Jurkat, Clone E6-1 (cell line): ENCODE measurements at regions not wholly inside any gene's neighbourhood (a gene's known extent, or its start where the extent isn't known, plus 50 kb on each side); places are given as distances from the start of the nearest gene placed in this dataset.
"Not testable (repeated sequence)": the region's sequence is repeated elsewhere in the genome, so short reads cannot be mapped to it uniquely, and the experiment has no call there.

Experiments used
- DNase-seq: peaks from one replicate; pipeline ENCODE4 v3.0.0-alpha.2; 2011; ENCODE audit warnings: low read depth, low spot score
- H3K4me3 ChIP-seq: 2 replicates; pipeline ENCODE4 v1.5.1; 2011; ENCODE audit warnings: mild to moderate bottlenecking, low read length, control low read depth, moderate library complexity

- DNase-seq: peak; percentile 59
- H3K4me3 ChIP-seq: no peak overlapping the region
Observed at GRCh38 chr5:163347671-163348070, 89.7 kb upstream of the CCNG1 start.

DNA sequence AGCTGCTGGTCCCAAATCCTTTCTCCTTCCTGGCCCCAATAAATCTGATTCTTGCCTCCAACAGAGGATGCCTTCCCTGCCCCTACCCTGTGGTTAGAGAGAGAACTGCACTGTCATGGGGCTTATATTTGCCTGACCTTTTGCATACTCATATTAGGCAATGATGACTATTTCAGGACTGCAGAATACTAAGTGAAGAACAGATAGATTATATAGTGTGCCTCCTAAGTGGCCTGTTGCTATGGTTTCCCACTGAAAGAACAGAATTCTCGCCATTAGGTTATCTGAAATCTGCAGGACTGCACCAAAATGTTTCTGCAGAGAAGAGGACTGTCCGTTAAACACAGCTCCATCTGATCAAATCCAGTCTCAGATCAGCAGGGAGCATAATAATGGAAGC lies 87.3 kb upstream of the CCNG1 start:
- no peak overlapping the region for H3K4me3 ChIP-seq
- DNase-seq: no peak

- no peak for DNase-seq
- H3K4me3 ChIP-seq: no peak overlapping the region
Observed at GRCh38 chr5:163352531-163352930, 84.9 kb upstream of the CCNG1 start.

- H3K4me3 ChIP-seq, DNase-seq: not testable (repeated sequence)
Observed at GRCh38 chr5:163355811-163356210, 81.6 kb upstream of the CCNG1 start.

- peak; percentile 8 for DNase-seq
- H3K4me3 ChIP-seq: no peak overlapping the region
Observed at GRCh38 chr5:163357636-163358035, 79.8 kb upstream of the CCNG1 start.

GRCh38 chr5:163360656-163361055 lies 76.7 kb upstream of the CCNG1 start:
- DNase-seq: no peak
- H3K4me3 ChIP-seq: no peak overlapping the region

- H3K4me3 ChIP-seq: no peak overlapping the region
- DNase-seq: no peak
Observed at GRCh38 chr5:163361450-163361849, 75.9 kb upstream of the CCNG1 start.

GRCh38 chr5:163362840-163363371 lies 74.5 kb upstream of the CCNG1 start:
- H3K4me3 ChIP-seq: no peak overlapping the region
- DNase-seq: no peak

DNA sequence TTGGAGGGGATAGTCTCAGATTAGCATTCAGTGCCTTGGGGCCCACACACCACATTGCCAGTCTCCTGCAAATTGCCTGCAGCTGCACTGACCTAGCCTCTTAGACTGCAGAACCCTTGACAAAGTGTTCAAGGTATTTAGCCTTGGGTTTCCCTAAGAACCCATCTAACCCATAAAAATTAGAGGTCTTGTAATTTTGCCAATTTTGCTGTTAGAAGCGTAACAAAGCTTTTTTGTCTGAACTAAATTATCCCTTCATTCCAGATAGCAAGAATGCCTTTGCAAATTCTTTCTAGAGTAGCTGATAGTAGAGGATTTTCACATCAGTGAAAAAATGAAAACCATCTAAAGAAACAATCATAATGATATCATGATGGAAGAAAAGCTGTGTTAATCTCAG lies 74.0 kb upstream of the CCNG1 start:
- DNase-seq: no peak
- no peak overlapping the region for H3K4me3 ChIP-seq

- no peak overlapping the region for H3K4me3 ChIP-seq
- DNase-seq: no peak
Observed at GRCh38 chr5:163366757-163367156, 70.6 kb upstream of the CCNG1 start.

DNA sequence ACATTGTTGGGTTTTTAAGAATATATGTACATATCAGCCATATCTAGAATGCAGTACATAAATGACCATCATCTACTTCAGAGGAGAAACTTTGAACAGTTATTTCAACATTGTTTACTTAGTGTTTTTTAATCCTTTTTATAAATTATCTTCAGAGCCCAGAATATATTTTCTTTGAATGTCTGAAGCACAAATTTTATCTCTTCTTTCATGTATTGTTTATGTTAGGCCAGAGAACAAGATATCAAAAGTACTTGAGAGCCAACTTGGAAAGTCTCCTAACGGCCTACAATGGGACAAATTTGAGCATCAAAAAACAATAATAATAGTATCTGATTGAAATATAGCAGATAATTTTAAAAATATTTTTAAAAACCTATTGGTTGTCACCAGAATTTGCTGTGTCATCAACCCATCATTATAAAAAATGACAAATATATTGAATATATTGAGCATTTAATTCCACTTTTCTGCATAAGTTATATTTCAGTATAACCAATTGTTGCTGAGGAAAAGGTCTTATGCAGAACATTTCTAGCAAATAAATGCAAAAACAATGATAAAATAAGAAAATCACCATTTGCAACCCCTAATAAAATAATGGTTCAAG lies 67.5 kb upstream of the CCNG1 start:
- no peak overlapping the region for H3K4me3 ChIP-seq
- no peak for DNase-seq

- H3K4me3 ChIP-seq: no peak overlapping the region
- no peak for DNase-seq
Observed at GRCh38 chr5:163373436-163374084, 63.8 kb upstream of the CCNG1 start.

DNA sequence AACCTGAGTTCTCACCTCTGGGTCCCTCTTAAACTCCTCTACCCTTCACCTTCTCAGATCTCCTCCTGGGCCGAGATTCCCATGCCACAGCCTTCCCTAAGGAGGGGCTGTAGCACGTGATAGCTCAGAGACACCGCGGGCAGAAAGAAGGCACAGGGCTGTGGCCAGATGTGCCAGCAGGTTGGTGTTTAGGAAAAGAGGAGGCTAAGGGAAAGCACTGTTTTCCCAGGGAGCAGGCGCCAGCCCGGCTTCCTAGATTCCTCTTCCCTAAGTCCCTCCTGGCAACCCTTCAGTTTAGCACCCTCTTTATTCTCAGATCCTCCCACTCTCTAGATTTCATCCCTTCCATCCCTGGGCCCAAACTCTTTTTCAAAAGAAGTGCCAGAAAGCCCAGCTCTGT lies 59.4 kb upstream of the CCNG1 start:
- H3K4me3 ChIP-seq: no peak overlapping the region
- no peak for DNase-seq

GRCh38 chr5:163379298-163380155 lies 57.9 kb upstream of the CCNG1 start:
- DNase-seq: no peak

GRCh38 chr5:163381832-163382231 lies 55.6 kb upstream of the CCNG1 start:
- H3K4me3 ChIP-seq: no peak overlapping the region
- DNase-seq: no peak

More at GRCh38 chr5:163379298-163380155, 57.9 kb upstream of the CCNG1 start:
- no peak overlapping the region for H3K4me3 ChIP-seq

DNA sequence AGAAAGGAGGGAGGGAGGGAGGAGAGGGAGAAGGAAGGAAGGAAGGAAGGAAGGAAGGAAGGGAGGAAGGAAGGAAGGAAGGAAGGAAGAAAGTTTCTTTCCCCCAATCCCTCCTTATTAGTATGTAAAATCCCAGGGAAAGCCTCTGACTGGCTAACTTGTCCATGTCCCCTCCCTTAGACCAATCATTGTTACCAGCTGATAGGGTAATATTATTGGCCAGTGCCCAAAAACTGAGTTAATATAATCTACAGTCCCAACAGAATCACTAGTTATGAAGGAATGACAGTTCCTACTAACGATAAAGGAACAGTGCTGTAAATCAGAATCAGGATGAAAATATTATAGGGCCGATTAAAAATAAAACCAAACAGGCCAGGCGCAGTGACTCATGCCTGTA lies 53.6 kb upstream of the CCNG1 start:
- H3K4me3 ChIP-seq: no peak overlapping the region

DNA sequence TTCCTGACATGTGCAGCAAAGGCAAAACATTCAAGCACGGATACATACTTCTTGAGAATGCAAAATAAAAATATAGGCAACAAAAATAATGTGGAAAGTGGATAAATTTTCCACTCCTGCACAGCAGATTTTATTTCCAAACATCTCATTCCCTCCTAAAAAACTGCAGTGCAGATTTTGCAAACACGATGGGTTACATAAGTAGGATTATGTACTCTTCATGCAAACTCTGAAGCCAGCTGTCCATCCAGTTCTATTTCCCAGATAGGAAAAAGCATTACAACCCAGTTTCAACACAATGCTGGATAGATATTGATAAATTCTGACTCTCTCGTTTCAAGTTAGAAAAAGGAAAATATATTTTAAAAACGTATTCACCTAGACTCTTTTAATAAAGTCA lies 52.7 kb upstream of the CCNG1 start:
- no peak overlapping the region for H3K4me3 ChIP-seq
- DNase-seq: no peak

More for the DNA sequence above, 53.6 kb upstream of the CCNG1 start:
- no peak for DNase-seq

- no peak for DNase-seq
- H3K4me3 ChIP-seq: no peak overlapping the region
Observed at GRCh38 chr5:163385271-163385670, 52.1 kb upstream of the CCNG1 start.

DNA sequence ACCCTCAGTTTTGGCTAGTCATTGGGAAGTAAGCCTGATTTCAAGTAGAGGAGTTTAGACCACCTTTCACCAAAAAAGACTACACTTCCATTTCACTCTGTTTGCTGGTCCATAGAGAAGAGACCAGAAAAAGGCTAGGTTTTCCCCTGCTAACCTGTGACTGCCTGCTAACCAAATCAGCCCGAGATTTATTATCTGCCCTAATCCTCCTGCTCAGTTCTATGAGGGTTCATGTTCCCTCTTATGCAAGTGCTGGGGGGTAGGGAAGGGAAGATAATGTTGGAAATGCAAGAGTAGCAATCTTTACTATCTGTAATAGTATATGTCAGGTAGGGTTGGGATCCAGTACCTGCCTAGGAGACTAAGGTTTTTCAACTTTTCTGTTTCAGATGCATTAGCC lies 51.6 kb upstream of the CCNG1 start:
- no peak for DNase-seq
- H3K4me3 ChIP-seq: no peak overlapping the region

DNA sequence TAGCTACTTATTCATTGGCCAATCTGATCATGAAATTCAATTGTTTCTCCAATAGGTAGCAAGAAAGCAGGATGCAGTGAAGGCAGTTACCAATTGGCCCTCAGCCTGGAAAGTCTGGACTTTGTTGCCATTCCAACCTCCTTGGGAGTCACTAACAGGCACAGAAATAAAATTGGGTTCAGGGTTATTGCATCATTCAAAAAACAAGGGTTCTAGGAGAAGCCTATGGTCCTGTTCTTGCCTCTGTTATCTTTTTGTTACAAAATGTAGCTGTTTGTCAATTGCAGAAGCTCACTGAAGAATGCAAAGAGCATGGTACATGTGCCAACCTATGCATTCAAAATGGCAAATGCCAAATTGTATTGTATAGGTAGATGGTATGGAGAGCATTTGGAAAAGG lies 51.0 kb upstream of the CCNG1 start:
- H3K4me3 ChIP-seq: no peak overlapping the region

More for the DNA sequence above, 51.0 kb upstream of the CCNG1 start:
- DNase-seq: no peak
